AG04449 (cell line): ENCODE measurements at regions not wholly inside any gene's neighbourhood (a gene's known extent, or its start where the extent isn't known, plus 50 kb on each side); places are given as distances from the start of the nearest gene placed in this dataset.
A peak's percentile ranks its signal among the peaks of the same experiment; 100 is the strongest.

ENCODE experiments used
- CTCF ChIA-PET: fragments of 350-600 bp; formaldehyde crosslinking; extraction: SDS; loops from one replicate; lab custom pipeline; 2021; ENCODE audit warnings: antibody characterized with exemption; lab: Yijun Ruan, JAX
- POLR2A ChIA-PET: fragments of 400-600, 350-600 bp; formaldehyde crosslinking; extraction: SDS; loops from one replicate; lab custom pipeline; 2020; ENCODE audit warnings: antibody characterized with exemption, inconsistent platforms; lab: Yijun Ruan, JAX
- DNase-seq: peaks from one replicate; pipeline ENCODE4 v3.0.0-alpha.2; 2010; ENCODE audit warnings: low read depth, low spot score
- H3K4me3 ChIP-seq: 2 replicates; pipeline ENCODE4 v1.5.1; 2011; ENCODE audit warnings: low read depth, mild to moderate bottlenecking, control low read depth, low read length
- TF ChIP-seq, protein P1 (sequence below): IDR thresholded peaks from one replicate; pipeline ENCODE4 v1.5.1; 2011; ENCODE audit warnings: mild to moderate bottlenecking, moderate library complexity, low read length, control low read depth, inconsistent platforms; ENCODE audit not compliant: insufficient read depth; ENCODE audit errors: missing control alignments

DNA sequence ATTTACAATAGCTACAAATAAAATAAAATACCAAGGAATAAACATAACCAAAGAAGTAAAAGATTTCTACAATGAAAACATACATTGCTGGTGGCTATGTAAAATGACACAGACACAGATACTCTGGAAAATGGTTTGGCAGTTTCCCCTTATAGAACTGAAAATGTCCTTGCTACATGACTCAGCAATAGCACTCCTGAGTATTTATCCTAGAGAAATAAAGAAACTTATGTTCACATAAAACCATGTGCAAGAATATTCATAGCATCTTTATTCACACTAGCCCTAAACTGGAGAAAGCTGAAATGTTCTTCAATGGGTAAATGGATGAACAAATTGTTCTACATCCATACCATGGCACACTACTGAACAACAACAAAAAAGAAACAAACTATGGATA lies 100.2 kb upstream of the RFC3 start:
- H3K4me3 ChIP-seq, result no peak overlapping the region
- ChIA-PET POLR2A (no interaction called here), CTCF (no interaction called here)
- TF ChIP-seq, protein P1, sequence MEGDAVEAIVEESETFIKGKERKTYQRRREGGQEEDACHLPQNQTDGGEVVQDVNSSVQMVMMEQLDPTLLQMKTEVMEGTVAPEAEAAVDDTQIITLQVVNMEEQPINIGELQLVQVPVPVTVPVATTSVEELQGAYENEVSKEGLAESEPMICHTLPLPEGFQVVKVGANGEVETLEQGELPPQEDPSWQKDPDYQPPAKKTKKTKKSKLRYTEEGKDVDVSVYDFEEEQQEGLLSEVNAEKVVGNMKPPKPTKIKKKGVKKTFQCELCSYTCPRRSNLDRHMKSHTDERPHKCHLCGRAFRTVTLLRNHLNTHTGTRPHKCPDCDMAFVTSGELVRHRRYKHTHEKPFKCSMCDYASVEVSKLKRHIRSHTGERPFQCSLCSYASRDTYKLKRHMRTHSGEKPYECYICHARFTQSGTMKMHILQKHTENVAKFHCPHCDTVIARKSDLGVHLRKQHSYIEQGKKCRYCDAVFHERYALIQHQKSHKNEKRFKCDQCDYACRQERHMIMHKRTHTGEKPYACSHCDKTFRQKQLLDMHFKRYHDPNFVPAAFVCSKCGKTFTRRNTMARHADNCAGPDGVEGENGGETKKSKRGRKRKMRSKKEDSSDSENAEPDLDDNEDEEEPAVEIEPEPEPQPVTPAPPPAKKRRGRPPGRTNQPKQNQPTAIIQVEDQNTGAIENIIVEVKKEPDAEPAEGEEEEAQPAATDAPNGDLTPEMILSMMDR, result no peak
- no peak for DNase-seq

GRCh38 chr13:33721724-33722123 lies 96.2 kb upstream of the RFC3 start:
- ChIA-PET POLR2A (no interaction called here), CTCF (interaction anchor here (0.6 to 6.0 kb wide), 5 partner anchors 177 to 1134 kb away, joined by 3 to 71 read pairs (median 3); no protein-coding TSS in a partner anchor)
- no peak for DNase-seq
- TF ChIP-seq, protein P1, result no peak
- no peak overlapping the region for H3K4me3 ChIP-seq

DNA sequence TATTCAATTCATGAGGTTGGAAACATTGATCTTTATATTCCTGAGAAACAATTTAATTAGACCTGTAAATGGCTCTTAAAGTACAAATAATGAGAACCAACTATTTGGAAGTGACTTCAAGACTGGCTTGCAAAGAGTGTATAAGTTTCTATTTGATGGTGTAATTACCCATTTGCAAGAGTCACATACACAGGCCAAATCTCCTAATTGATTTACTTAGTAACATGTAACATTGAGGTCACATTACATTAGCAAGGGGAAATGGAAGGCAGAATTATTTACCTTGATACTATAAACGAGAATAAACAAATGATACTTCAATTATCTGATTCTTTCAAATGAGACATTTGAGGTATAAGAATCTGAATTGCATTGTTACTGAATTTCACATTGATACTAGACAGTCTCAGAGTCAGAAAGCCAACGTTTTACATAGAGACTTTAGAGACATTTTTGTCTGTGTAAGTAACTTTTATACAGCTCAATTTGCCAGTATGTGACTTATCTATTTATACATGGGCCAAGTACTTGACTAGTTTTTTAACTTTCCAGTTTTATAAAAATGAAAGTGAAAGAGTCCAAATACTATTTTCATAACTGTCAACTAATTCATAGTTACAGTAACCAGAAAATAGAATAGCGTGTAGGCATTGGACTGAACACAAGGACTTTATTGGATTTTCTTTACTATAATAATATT lies 95.6 kb upstream of the RFC3 start:
- no peak for DNase-seq
- TF ChIP-seq, protein P1, result no peak
- H3K4me3 ChIP-seq, result no peak overlapping the region
- ChIA-PET POLR2A (no interaction called here), CTCF (interaction anchor here (0.6 to 6.0 kb wide), 8 partner anchors 7 to 1436 kb away, joined by 3 to 71 read pairs (median 3); no protein-coding TSS in a partner anchor)

- TF ChIP-seq, protein P1, result no peak
- ChIA-PET POLR2A (no interaction called here), CTCF (interaction anchor here (0.8 to 6.0 kb wide), 19 partner anchors 8 to 1442 kb away, joined by 3 to 71 read pairs (median 4); no protein-coding TSS in a partner anchor)
- DNase-seq, result no peak
- H3K4me3 ChIP-seq, result no peak overlapping the region
Observed at GRCh38 chr13:33723365-33723764, 94.6 kb upstream of the RFC3 start.

GRCh38 chr13:33723772-33724435 lies 94.0 kb upstream of the RFC3 start:
- H3K4me3 ChIP-seq, result no peak overlapping the region
- ChIA-PET CTCF (interaction anchor here (0.6 to 6.0 kb wide), 29 partner anchors 9 to 1441 kb away, joined by 3 to 71 read pairs (median 4); partner anchors contain the start of gene PDS5B), POLR2A (no interaction called here)
- DNase-seq, result no peak
- TF ChIP-seq, protein P1, result peak; percentile 69

DNA sequence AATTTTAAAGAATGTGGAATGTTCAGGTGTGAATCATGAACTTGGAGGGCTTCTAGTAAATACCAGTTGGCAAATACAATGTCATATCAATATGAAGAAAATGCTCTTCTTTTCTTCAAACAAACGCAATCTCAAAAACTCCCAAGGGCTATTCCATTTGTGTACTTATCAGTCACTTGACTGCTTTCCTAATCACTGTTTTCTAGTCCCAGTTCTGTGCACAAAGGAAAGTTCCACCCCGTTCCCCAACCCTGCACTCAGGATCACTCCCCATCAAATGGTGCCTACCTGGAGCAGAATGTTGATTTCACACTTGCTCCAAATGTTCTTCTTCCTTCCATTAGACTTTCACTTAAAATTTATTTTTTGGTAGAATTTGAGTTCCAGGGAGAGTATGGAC lies 92.6 kb upstream of the RFC3 start:
- ChIA-PET CTCF (interaction anchor here (1.0 to 6.0 kb wide), 8 partner anchors 168 to 1139 kb away, joined by 3 to 71 read pairs (median 7); partner anchors contain the start of gene PDS5B), POLR2A (no interaction called here)
- no peak for DNase-seq
- H3K4me3 ChIP-seq, result no peak overlapping the region
- TF ChIP-seq, protein P1, result no peak
